ENCODE measurements at regions not wholly inside any gene's neighbourhood (a gene's known extent, or its start where the extent isn't known, plus 50 kb on each side); places are given as distances from the start of the nearest gene placed in this dataset.

DNA sequence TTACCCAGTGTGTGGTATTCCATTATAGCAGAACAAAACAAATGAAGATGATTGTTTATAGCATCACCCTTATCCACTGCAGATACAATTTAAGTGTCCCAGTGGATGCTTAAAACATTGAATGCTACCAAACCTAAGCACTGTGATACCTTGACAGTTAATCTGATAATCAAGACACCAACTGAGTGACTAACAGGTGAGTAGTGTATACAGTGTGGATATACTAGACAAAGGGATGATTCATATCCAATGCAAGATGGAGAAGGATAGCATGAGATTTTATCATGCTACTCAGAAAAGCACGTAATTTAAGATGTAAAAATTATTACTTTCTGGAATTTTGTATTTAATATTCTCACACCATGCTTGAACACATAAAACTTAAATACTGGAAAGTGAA, 1449.0 kb downstream of the OTOL1 start:
- no peak overlapping the region for H4K5ac ChIP-seq (ENCODE audit: insufficient read length, low read depth, low read length)
- no peak overlapping the region for H3K56ac ChIP-seq (ENCODE audit: insufficient read length, low read depth, low read length)
- no peak overlapping the region for H3K14ac ChIP-seq (ENCODE audit: insufficient read depth, low read length)
- no peak overlapping the region for H3T11ph ChIP-seq (ENCODE audit: low read length)
- no peaks in the 10 kb centered on the region for H3K79me1 ChIP-seq (ENCODE audit: insufficient read depth, low read depth, low read length, poor library complexity, severe bottlenecking)
- no peak overlapping the region for H3K9ac ChIP-seq (ENCODE audit: extremely low read depth, insufficient read length, low read length)
- H2BK5ac ChIP-seq (ENCODE audit: insufficient read length, low read length), result no peak overlapping the region
- no peaks in the 10 kb centered on the region for H4K20me1 ChIP-seq (ENCODE audit: control insufficient read depth, insufficient read depth, insufficient read length)
- H3K4me1 ChIP-seq (ENCODE audit: insufficient read depth, low read length), result no peaks in the 10 kb centered on the region
- no peaks in the 10 kb centered on the region for H3K27me3 ChIP-seq (ENCODE audit: insufficient read depth, low read length)
- no peak overlapping the region for H2BK20ac ChIP-seq (ENCODE audit: low read depth, low read length, poor library complexity, severe bottlenecking)
- TF ChIP-seq, protein P1, sequence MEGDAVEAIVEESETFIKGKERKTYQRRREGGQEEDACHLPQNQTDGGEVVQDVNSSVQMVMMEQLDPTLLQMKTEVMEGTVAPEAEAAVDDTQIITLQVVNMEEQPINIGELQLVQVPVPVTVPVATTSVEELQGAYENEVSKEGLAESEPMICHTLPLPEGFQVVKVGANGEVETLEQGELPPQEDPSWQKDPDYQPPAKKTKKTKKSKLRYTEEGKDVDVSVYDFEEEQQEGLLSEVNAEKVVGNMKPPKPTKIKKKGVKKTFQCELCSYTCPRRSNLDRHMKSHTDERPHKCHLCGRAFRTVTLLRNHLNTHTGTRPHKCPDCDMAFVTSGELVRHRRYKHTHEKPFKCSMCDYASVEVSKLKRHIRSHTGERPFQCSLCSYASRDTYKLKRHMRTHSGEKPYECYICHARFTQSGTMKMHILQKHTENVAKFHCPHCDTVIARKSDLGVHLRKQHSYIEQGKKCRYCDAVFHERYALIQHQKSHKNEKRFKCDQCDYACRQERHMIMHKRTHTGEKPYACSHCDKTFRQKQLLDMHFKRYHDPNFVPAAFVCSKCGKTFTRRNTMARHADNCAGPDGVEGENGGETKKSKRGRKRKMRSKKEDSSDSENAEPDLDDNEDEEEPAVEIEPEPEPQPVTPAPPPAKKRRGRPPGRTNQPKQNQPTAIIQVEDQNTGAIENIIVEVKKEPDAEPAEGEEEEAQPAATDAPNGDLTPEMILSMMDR (conservative IDR thresholded peaks at IDR 0.05), result no peak
- no peaks in the 10 kb centered on the region for H3K79me2 ChIP-seq (ENCODE audit: insufficient read depth, low read length)
- H3K4me2 ChIP-seq (ENCODE audit: insufficient read depth, insufficient read length, low read length), result no peak overlapping the region
- H3K18ac ChIP-seq (ENCODE audit: insufficient read length, low read depth, low read length), result no peak overlapping the region
- Mint-ChIP-seq H3K27ac (no peak overlapping the region), H3K4me3 (no peak overlapping the region), H3K9me3 (peaks cover 0 to 2% of the 10 kb centered on the region in 2 experiments; a peak in 1 of 5 replicates), H3K4me1 (no peaks in the 10 kb centered on the region), H3K27me3 (ENCODE audit: low read depth) (no peaks in the 10 kb centered on the region), H3K36me3 (ENCODE audit: insufficient read depth in 1 of 3, low read depth in 3 of 3) (peaks cover 0 to 2% (median 0%) of the 10 kb centered on the region in 3 experiments; a peak in 1 of 7 replicates)
- H3K4ac ChIP-seq (ENCODE audit: low read depth, low read length), result no peak overlapping the region
- no peak overlapping the region for H3K23ac ChIP-seq (ENCODE audit: insufficient read length, low read depth, low read length)
- no peak overlapping the region for H4K8ac ChIP-seq (replicated peaks; ENCODE audit: insufficient read length, low read depth, low read length)
- H3K23me2 ChIP-seq (ENCODE audit: insufficient read length, low read depth, low read length, poor library complexity, severe bottlenecking), result no peaks in the 10 kb centered on the region
- no CpG with 5 or more reads among the region's 1 CpG for WGBS (ENCODE audit: extremely low coverage, insufficient read length, low lambda C conversion rate)
- no peak overlapping the region for H2BK120ac ChIP-seq (ENCODE audit: low read depth, low read length, poor library complexity, severe bottlenecking)
- H3K9me3 ChIP-seq (ENCODE audit: control insufficient read depth, low read depth, low read length), result no peaks in the 10 kb centered on the region
- no peak overlapping the region for H4K91ac ChIP-seq (ENCODE audit: insufficient read length, low read depth, low read length)
- no peak overlapping the region for H2BK15ac ChIP-seq (ENCODE audit: low read depth, low read length)
- no peak overlapping the region for H2BK12ac ChIP-seq (ENCODE audit: insufficient read length, low read depth, low read length)
- no peak for DNase-seq
- no peak overlapping the region for H2AK5ac ChIP-seq (ENCODE audit: insufficient read length, low read length)
- H2AFZ ChIP-seq (ENCODE audit: low read length), result no peak overlapping the region
- H3K27ac ChIP-seq (ENCODE audit: insufficient read length, low read depth, low read length), result no peak overlapping the region

All from H9 (cell line).